Esophagus muscularis mucosa (tissue), 4 donors: ENCODE measurements at regions not wholly inside any gene's neighbourhood (a gene's known extent, or its start where the extent isn't known, plus 50 kb on each side); places are given as distances from the start of the nearest gene placed in this dataset.

Source experiments
- CTCF ChIP-seq, 3 experiments: fragments of 200-600 bp in 2 of 3; fragments of 450-650 bp in 1 of 3; sonication (generic) in 2 of 3; IDR thresholded peaks; one replicate each; pipeline ENCODE4 v1.5.1; 2017 to 2019; ENCODE audit warnings: antibody characterized with exemption in 3 of 3, mild to moderate bottlenecking in 2 of 3, moderate library complexity in 1 of 3
- EP300 ChIP-seq: sonication (generic); formaldehyde crosslinking; IDR thresholded peaks from one replicate; pipeline ENCODE4 v1.6.1; 2017; ENCODE audit warnings: antibody characterized with exemption
- POLR2A ChIP-seq: fragments of 450-650 bp; IDR thresholded peaks from one replicate; pipeline ENCODE4 v1.6.1; 2017; ENCODE audit warnings: antibody characterized with exemption, moderate library complexity, mild to moderate bottlenecking, low read depth
- POLR2AphosphoS5 ChIP-seq, 2 donors: sonication (generic); formaldehyde crosslinking; IDR thresholded peaks; one replicate each; pipeline ENCODE4 v1.6.1; 2017; ENCODE audit warnings: antibody characterized with exemption in 2 of 2

DNA sequence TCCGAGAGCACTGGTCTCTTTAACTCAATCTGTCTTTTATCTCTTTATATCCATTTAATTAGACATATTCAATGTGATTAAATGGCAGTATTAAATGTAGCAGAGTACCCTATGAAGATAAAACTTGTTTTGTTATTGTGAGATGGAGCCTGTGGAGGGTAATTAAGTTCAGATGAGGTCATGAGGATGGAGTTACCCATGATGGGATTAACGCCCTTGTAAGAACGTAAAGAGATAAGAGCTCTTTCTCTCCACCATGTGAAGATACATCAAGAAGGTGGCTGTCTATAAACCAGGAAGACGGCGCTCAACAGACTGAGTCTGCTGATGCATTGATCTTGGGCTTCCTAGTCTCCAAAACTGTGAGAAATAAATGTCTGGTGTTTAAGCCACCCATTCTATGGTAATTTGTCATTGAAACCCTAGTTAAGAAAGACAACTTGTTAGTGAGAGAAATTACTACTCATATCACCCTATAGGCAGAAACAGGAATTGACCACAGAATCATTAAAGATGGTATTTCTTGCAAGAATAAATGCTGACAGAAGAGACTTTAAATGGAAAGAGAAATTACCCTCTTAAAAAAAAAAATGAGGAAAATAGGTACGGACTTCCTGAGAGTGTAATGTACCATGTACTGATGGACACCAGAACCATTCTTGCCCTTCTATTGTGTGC is 738.7 kb upstream of the CHAC2 start:
- TF ChIP-seq POLR2A (no peak), CTCF (IDR thresholded peaks at IDR 0.05) (no peak), EP300 (no peak), POLR2AphosphoS5 (IDR thresholded peaks at IDR 0.05) (no peak)
